ENCODE measurements at regions not wholly inside any gene's neighbourhood (a gene's known extent, or its start where the extent isn't known, plus 50 kb on each side); places are given as distances from the start of the nearest gene placed in this dataset.
"Not testable (repeated sequence)": the region's sequence is repeated elsewhere in the genome, so short reads cannot be mapped to it uniquely, and the experiment has no call there.

GRCh38 chr6:121564529-121564928 lies 129.1 kb downstream of the GJA1 start:
- H4K20me1 ChIP-seq (ENCODE audit: insufficient read depth, low read length); ATAC-seq; BruUV-seq (replicated peaks); H3K36me3 ChIP-seq (replicated peaks in 1 of 2; ENCODE audit: control insufficient read depth in 1 of 2, insufficient read depth in 2 of 2, low read length in 2 of 2); intact Hi-C loops (cut with micrococcal nuclease; ENCODE audit: unreplicated experiment); CTCF ChIA-PET (ENCODE audit: low intra/inter-chr PET ratio, low total read pairs); FAIRE-seq; H3K27me3 ChIP-seq (ENCODE audit: control insufficient read depth in 1 of 2, insufficient read depth in 2 of 2, low read length in 2 of 2); DNase-seq (ENCODE audit: low spot score); in situ Hi-C loops (cut with HindIII; ENCODE audit: extremely low pct_ligation_motif_present, low pct_unique_long_range_greater_than_20kb); H2AFZ ChIP-seq (ENCODE audit: low read length); H3K27ac ChIP-seq (ENCODE audit: extremely low read length, insufficient read depth, low read length); H3K4me2 ChIP-seq (ENCODE audit: low read depth, low read length); H3K4me1 ChIP-seq (ENCODE audit: insufficient read depth, low read length); H3K79me2 ChIP-seq (ENCODE audit: insufficient read depth, low read length); H3K9ac ChIP-seq (ENCODE audit: insufficient read depth, low read depth, low read length); H3K4me3 ChIP-seq (replicated peaks in 1 of 3; ENCODE audit: insufficient read depth in 1 of 3, low read depth in 2 of 3, low read length in 3 of 3); POLR2A ChIA-PET: not testable (repeated sequence)
- 13% methylated on average over 5 of the region's 5 CpGs for WGBS (ENCODE audit: low lambda C conversion rate)
- peaks cover 32% of the 10 kb centered on the region for H3K9me3 ChIP-seq (ENCODE audit: low read length)

- in situ Hi-C loops (cut with HindIII; ENCODE audit: extremely low pct_ligation_motif_present, low pct_unique_long_range_greater_than_20kb), result no loop called here
- no peak overlapping the region for H3K9ac ChIP-seq (ENCODE audit: insufficient read depth, low read depth, low read length)
- ATAC-seq, result no peak; the same call in 2 of the 3 replicates
- H3K36me3 ChIP-seq (replicated peaks in 1 of 2; ENCODE audit: control insufficient read depth in 1 of 2, insufficient read depth in 2 of 2, low read length in 2 of 2), result no peaks in the 10 kb centered on the region
- H2AFZ ChIP-seq (ENCODE audit: low read length), result no peak overlapping the region
- intact Hi-C loops (cut with micrococcal nuclease; ENCODE audit: unreplicated experiment), result no loop called here
- H3K4me3 ChIP-seq (replicated peaks in 1 of 3; ENCODE audit: insufficient read depth in 1 of 3, low read depth in 2 of 3, low read length in 3 of 3), result no peak overlapping the region
- POLR2A ChIA-PET, result no interaction called here
- no peaks in the 10 kb centered on the region for H3K79me2 ChIP-seq (ENCODE audit: insufficient read depth, low read length)
- BruUV-seq (replicated peaks), result no TSS peak
- TF ChIP-seq HNF4A (CRISPR knock-in tag; IDR thresholded peaks at IDR 0.05) (peak; percentile 33; the same call in 1 of the 2 replicates), PBX3 (CRISPR knock-in tag; IDR thresholded peaks at IDR 0.05; ENCODE audit: borderline replicate concordance) (no peak), CEBPB (IDR thresholded peaks at IDR 0.05; ENCODE audit: borderline replicate concordance, low read depth, low read length) (0 out of 2 replicates have a peak, but pooled peaks have one; percentile 0), SOX6 (IDR thresholded peaks at IDR 0.05) (no peak), SOX6 (CRISPR knock-in tag; IDR thresholded peaks at IDR 0.05) (0 out of 2 replicates have a peak, but pooled peaks have one; percentile 10), SOX13 (IDR thresholded peaks at IDR 0.05) (no peak), SOX13 (CRISPR knock-in tag; conservative IDR thresholded peaks at IDR 0.05 in 1 of 2, IDR thresholded peaks at IDR 0.05 in 1 of 2) (0 out of 4 replicates have a peak, but pooled peaks of 1 of the 2 experiments have one; percentile 21)
- no peaks in the 10 kb centered on the region for H3K27me3 ChIP-seq (ENCODE audit: control insufficient read depth in 1 of 2, insufficient read depth in 2 of 2, low read length in 2 of 2)
- H3K27ac ChIP-seq (ENCODE audit: extremely low read length, insufficient read depth, low read length), result no peak overlapping the region
- no peak for DNase-seq (ENCODE audit: low spot score)
- H3K4me1 ChIP-seq (ENCODE audit: insufficient read depth, low read length), result no peaks in the 10 kb centered on the region
- no peak overlapping the region for H3K4me2 ChIP-seq (ENCODE audit: low read depth, low read length)
- CTCF ChIA-PET (ENCODE audit: low intra/inter-chr PET ratio, low total read pairs), result no interaction called here
- no peak for FAIRE-seq
- H3K9me3 ChIP-seq (ENCODE audit: low read length), result no peaks in the 10 kb centered on the region
- no peaks in the 10 kb centered on the region for H4K20me1 ChIP-seq (ENCODE audit: insufficient read depth, low read length)
- WGBS (ENCODE audit: low lambda C conversion rate), result 6% methylated on average over 1 of the region's 1 CpG
Measured at GRCh38 chr6:121571455-121571854, 136.0 kb downstream of the GJA1 start.
